ENCODE measurements at regions not wholly inside any gene's neighbourhood (a gene's known extent, or its start where the extent isn't known, plus 50 kb on each side); places are given as distances from the start of the nearest gene placed in this dataset.

DNA sequence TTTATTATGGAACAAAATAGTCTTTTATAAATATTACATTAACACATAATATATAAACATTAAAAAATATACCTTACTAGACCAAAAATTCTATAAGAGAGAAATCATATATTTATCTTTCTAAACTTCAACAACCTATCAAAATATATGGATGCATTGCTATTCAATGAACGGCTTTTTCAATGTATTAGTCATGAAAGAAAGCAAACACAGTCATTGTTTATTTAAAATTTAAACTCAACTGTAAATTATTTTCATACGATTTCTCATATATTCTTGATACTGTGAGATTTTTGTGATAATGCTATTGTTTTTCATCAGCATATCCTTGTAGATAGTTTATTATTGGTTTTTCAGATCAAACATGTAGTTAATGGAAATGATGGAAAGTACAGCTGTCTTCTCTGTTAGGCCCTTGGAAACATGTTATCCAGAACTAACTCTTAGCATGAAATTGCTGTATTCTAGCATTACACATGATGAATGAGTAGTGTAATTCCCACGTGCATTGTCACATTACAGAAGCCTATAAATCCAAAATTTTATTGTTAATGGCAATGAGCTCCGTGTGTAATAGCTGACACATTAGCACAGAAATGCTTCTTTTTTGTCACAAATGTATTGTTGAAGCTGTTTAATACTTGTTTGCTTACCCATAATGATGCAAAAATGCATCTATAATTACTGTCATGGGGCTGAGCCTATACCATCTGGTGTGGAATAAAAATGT is 1639.9 kb downstream of the SLITRK5 start:
- Mint-ChIP-seq H3K36me3 (no peaks in the 10 kb centered on the region), H3K27me3 (ENCODE audit: low read depth in 2 of 2) (no peaks in the 10 kb centered on the region), H3K4me3 (no peak overlapping the region), H3K4me1 (no peaks in the 10 kb centered on the region), H3K9me3 (peaks cover 13 to 25% of the 10 kb centered on the region in 2 donors), H3K27ac (no peak overlapping the region)
- intact Hi-C loops (cut with micrococcal nuclease): no loop called here
- ATAC-seq: no peak
- H3K36me3 ChIP-seq (ENCODE audit: control insufficient read depth, insufficient read depth, low read length): no peaks in the 10 kb centered on the region
- H3K4me1 ChIP-seq (ENCODE audit: control insufficient read depth, insufficient read depth, low read length): no peaks in the 10 kb centered on the region
- H3K9me3 ChIP-seq (ENCODE audit: control insufficient read depth, insufficient read depth, low read length): no peaks in the 10 kb centered on the region
- TF ChIP-seq, protein P1, sequence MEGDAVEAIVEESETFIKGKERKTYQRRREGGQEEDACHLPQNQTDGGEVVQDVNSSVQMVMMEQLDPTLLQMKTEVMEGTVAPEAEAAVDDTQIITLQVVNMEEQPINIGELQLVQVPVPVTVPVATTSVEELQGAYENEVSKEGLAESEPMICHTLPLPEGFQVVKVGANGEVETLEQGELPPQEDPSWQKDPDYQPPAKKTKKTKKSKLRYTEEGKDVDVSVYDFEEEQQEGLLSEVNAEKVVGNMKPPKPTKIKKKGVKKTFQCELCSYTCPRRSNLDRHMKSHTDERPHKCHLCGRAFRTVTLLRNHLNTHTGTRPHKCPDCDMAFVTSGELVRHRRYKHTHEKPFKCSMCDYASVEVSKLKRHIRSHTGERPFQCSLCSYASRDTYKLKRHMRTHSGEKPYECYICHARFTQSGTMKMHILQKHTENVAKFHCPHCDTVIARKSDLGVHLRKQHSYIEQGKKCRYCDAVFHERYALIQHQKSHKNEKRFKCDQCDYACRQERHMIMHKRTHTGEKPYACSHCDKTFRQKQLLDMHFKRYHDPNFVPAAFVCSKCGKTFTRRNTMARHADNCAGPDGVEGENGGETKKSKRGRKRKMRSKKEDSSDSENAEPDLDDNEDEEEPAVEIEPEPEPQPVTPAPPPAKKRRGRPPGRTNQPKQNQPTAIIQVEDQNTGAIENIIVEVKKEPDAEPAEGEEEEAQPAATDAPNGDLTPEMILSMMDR (IDR thresholded peaks at IDR 0.05): no peak
- 75% methylated on average over 1 of the region's 4 CpGs for WGBS (ENCODE audit: insufficient coverage)
- no peak for DNase-seq
- no peaks in the 10 kb centered on the region for H3K27me3 ChIP-seq (ENCODE audit: control insufficient read depth, insufficient read depth, low read length)
- H3K27ac ChIP-seq (ENCODE audit: low read length): no peak overlapping the region
- no peak overlapping the region for H3K4me3 ChIP-seq (ENCODE audit: low read length)

DNA sequence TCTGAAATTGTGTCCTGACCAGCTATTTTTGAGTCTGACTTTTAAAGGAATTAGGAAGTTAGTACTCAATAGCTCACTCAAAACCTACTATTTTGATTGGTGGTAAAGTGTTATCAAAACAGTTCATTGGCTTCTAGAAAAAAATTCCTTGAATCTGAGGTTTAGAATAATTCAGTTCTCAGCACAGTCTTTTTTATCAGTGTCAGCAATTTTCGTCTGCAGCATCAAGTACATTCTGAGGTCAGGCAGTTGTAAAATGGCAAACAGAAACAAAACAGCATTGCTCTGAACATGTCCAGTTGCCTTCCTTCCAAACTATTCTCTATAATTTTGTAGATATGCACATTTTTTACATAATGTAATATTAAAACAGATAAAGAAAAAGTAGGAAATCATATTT is 1644.1 kb downstream of the SLITRK5 start:
- Histone ChIP-seq H3K27me3 (ENCODE audit: control insufficient read depth, insufficient read depth, low read length) (no peaks in the 10 kb centered on the region), H3K27ac (ENCODE audit: low read length) (no peak overlapping the region), H3K36me3 (ENCODE audit: control insufficient read depth, insufficient read depth, low read length) (no peaks in the 10 kb centered on the region), H3K9me3 (ENCODE audit: control insufficient read depth, insufficient read depth, low read length) (no peaks in the 10 kb centered on the region), H3K4me3 (ENCODE audit: low read length) (no peak overlapping the region), H3K4me1 (ENCODE audit: control insufficient read depth, insufficient read depth, low read length) (no peaks in the 10 kb centered on the region)
- Mint-ChIP-seq H3K9me3 (peaks cover 9 to 16% of the 10 kb centered on the region in 2 donors), H3K4me3 (no peak overlapping the region), H3K27ac (no peak overlapping the region), H3K27me3 (ENCODE audit: low read depth in 2 of 2) (no peaks in the 10 kb centered on the region), H3K4me1 (no peaks in the 10 kb centered on the region), H3K36me3 (no peaks in the 10 kb centered on the region)
- ATAC-seq (no peak), DNase-seq (no peak)
- TF ChIP-seq, protein P1 (IDR thresholded peaks at IDR 0.05): no peak
- intact Hi-C loops (cut with micrococcal nuclease): no loop called here
- WGBS (ENCODE audit: insufficient coverage): 60% methylated on average over 1 of the region's 1 CpG

DNA sequence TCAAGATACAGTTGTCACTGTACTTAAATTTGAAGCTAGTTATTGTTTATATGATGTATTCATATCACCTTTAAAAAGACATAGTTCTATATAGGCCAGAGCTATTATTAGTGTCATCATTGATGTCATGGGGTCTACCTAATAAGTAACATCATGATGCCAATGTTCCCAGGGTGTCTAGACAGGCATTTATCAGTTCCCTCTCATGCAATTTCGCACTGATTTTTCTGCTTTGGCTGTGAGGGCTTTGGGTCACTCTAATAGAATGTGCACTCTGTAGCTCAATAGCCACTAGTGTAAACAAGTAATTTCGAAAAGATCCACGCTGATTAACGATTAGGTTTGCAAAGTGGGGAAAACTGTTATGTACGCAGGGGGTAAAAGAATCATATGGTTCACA is 1651.3 kb downstream of the SLITRK5 start:
- TF ChIP-seq, protein P1 (IDR thresholded peaks at IDR 0.05): no peak
- intact Hi-C loops (cut with micrococcal nuclease): no loop called here
- Mint-ChIP-seq H3K9me3 (peaks cover 2 to 3% of the 10 kb centered on the region in 2 donors), H3K27me3 (ENCODE audit: low read depth in 2 of 2) (no peaks in the 10 kb centered on the region), H3K4me3 (no peak overlapping the region), H3K27ac (no peak overlapping the region), H3K4me1 (no peaks in the 10 kb centered on the region), H3K36me3 (no peaks in the 10 kb centered on the region)
- H3K27me3 ChIP-seq (ENCODE audit: control insufficient read depth, insufficient read depth, low read length): no peaks in the 10 kb centered on the region
- no peak overlapping the region for H3K4me3 ChIP-seq (ENCODE audit: low read length)
- no peaks in the 10 kb centered on the region for H3K36me3 ChIP-seq (ENCODE audit: control insufficient read depth, insufficient read depth, low read length)
- ATAC-seq (no peak), DNase-seq (no peak)
- H3K4me1 ChIP-seq (ENCODE audit: control insufficient read depth, insufficient read depth, low read length): no peaks in the 10 kb centered on the region
- no peak overlapping the region for H3K27ac ChIP-seq (ENCODE audit: low read length)
- WGBS (ENCODE audit: insufficient coverage): 88% methylated on average over 5 of the region's 5 CpGs
- H3K9me3 ChIP-seq (ENCODE audit: control insufficient read depth, insufficient read depth, low read length): no peaks in the 10 kb centered on the region

DNA sequence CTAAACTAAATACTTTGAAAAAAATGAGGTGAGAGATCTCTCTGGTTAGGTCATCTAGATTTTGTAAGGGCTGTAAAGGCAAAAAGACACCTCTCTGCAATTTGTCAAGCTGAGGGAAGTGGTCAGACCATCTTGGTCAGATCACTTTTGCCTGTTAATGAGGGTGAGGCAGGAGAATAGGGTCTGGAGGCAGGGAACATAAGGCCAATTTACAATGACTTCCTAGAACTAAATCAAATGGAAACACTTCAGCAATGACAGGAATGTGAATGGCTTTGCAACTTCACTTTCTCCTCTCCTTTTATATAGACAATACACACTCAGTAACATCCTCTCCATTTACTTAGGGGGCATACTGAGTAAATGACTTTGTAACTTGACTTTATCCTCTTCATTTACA is 1653.4 kb downstream of the SLITRK5 start:
- H3K36me3 Mint-ChIP-seq: no peaks in the 10 kb centered on the region
- no peak for DNase-seq
- no peak overlapping the region for H3K4me3 Mint-ChIP-seq
- ATAC-seq: no peak
- peaks cover 4 to 5% of the 10 kb centered on the region in 2 donors for H3K9me3 Mint-ChIP-seq
- TF ChIP-seq, protein P1 (IDR thresholded peaks at IDR 0.05): no peak
- no peaks in the 10 kb centered on the region for H3K27me3 ChIP-seq (ENCODE audit: control insufficient read depth, insufficient read depth, low read length)
- intact Hi-C loops (cut with micrococcal nuclease): no loop called here
- H3K4me1 Mint-ChIP-seq: no peaks in the 10 kb centered on the region
- no peaks in the 10 kb centered on the region for H3K9me3 ChIP-seq (ENCODE audit: control insufficient read depth, insufficient read depth, low read length)
- H3K27me3 Mint-ChIP-seq (ENCODE audit: low read depth in 2 of 2): no peaks in the 10 kb centered on the region
- no peaks in the 10 kb centered on the region for H3K36me3 ChIP-seq (ENCODE audit: control insufficient read depth, insufficient read depth, low read length)
- H3K4me1 ChIP-seq (ENCODE audit: control insufficient read depth, insufficient read depth, low read length): no peaks in the 10 kb centered on the region
- no peak overlapping the region for H3K27ac ChIP-seq (ENCODE audit: low read length)
- no peak overlapping the region for H3K27ac Mint-ChIP-seq
- H3K4me3 ChIP-seq (ENCODE audit: low read length): no peak overlapping the region
